IPS DF 6.9 (cell line): ENCODE measurements at regions not wholly inside any gene's neighbourhood (a gene's known extent, or its start where the extent isn't known, plus 50 kb on each side); places are given as distances from the start of the nearest gene placed in this dataset.
"Not testable (repeated sequence)": the region's sequence is repeated elsewhere in the genome, so short reads cannot be mapped to it uniquely, and the experiment has no call there.

Experiments
- DNase-seq: peaks from one replicate; pipeline ENCODE4 v3.0.0-alpha.2; 2013; ENCODE audit warnings: low read depth, low spot score
- H3K27ac ChIP-seq: one replicate; pipeline ENCODE4 v1.5.1; 2013; ENCODE audit warnings: low read length, control low read depth
- H3K27me3 ChIP-seq: 2 replicates; pipeline ENCODE4 v1.6.1; 2013; ENCODE audit warnings: mild to moderate bottlenecking, low read length; ENCODE audit not compliant: control insufficient read depth, insufficient read depth
- H3K36me3 ChIP-seq: 2 replicates; pipeline ENCODE4 v1.6.1; 2013; ENCODE audit warnings: low read length; ENCODE audit not compliant: control insufficient read depth, insufficient read depth
- H3K4me1 ChIP-seq: 2 replicates; pipeline ENCODE4 v1.6.1; 2013; ENCODE audit warnings: low read length; ENCODE audit not compliant: control insufficient read depth, insufficient read depth
- H3K4me3 ChIP-seq: 2 replicates; pipeline ENCODE4 v1.5.1; 2013; ENCODE audit warnings: mild to moderate bottlenecking, low read length
- H3K9me3 ChIP-seq: 2 replicates; pipeline ENCODE4 v1.6.1; 2013; ENCODE audit warnings: low read length, inconsistent platforms; ENCODE audit not compliant: control insufficient read depth, insufficient read depth
- WGBS: extraction: QIAGEN DNeasy Blood & Tissue Kit; methylation state at CpG from one replicate; pipeline ENCODE4 v1.1.7; 2013; ENCODE audit warnings: mixed read lengths, missing lambda C conversion rate; ENCODE audit not compliant: insufficient read length, insufficient coverage; 5-methylcytosine and 5-hydroxymethylcytosine counted together

GRCh38 chr9:106019702-106020101 is 325.4 kb downstream of the TMEM38B start:
- Histone ChIP-seq H3K27ac (no peak overlapping the region), H3K4me1 (no peaks in the 10 kb centered on the region; the same call in 1 of the 2 replicates), H3K36me3 (no peaks in the 10 kb centered on the region), H3K4me3 (no peak overlapping the region), H3K9me3 (no peaks in the 10 kb centered on the region), H3K27me3 (no peaks in the 10 kb centered on the region)
- no CpG with 5 or more reads among the region's 5 CpGs for WGBS
- no peak for DNase-seq

GRCh38 chr9:106020186-106020585 is 325.8 kb downstream of the TMEM38B start:
- H3K9me3 ChIP-seq, result no peaks in the 10 kb centered on the region
- no peak for DNase-seq
- H3K27ac ChIP-seq, result no peak overlapping the region
- H3K36me3 ChIP-seq, result no peaks in the 10 kb centered on the region
- H3K27me3 ChIP-seq, result no peaks in the 10 kb centered on the region
- H3K4me3 ChIP-seq, result no peak overlapping the region
- no peaks in the 10 kb centered on the region; the same call in 1 of the 2 replicates for H3K4me1 ChIP-seq
- no CpG with 5 or more reads among the region's 2 CpGs for WGBS

- no peak overlapping the region for H3K4me3 ChIP-seq
- WGBS, result no CpG with 5 or more reads among the region's 2 CpGs
- H3K9me3 ChIP-seq, result no peaks in the 10 kb centered on the region
- DNase-seq, result no peak
- no peaks in the 10 kb centered on the region for H3K27me3 ChIP-seq
- H3K36me3 ChIP-seq, result no peaks in the 10 kb centered on the region
- H3K27ac ChIP-seq, result no peak overlapping the region
- no peaks in the 10 kb centered on the region; the same call in 1 of the 2 replicates for H3K4me1 ChIP-seq
Measured at GRCh38 chr9:106023455-106023854, 329.1 kb downstream of the TMEM38B start.

DNA sequence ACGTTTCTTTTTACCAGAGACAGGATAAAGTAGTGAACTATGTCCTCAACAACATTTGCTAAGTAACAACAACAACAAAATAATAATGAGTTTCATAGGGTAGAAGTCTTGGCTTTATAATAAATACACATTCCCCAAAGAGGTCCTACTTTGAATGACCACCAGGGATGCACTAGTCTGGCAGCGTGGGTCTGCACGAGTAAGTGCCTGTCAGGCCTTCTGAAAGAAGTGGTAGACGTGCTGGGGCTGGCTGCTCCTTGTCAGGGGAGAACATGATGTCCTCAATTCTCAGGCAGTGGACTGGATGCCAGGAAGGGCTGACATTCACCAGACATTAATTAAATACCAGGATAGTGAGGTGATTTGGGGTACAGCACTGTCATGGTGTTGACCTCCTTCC is 331.1 kb downstream of the TMEM38B start:
- Histone ChIP-seq H3K27ac (no peak overlapping the region), H3K9me3 (no peaks in the 10 kb centered on the region), H3K4me3 (no peak overlapping the region), H3K36me3 (no peaks in the 10 kb centered on the region), H3K27me3 (no peaks in the 10 kb centered on the region), H3K4me1 (no peaks in the 10 kb centered on the region)
- WGBS, result no CpG with 5 or more reads among the region's 4 CpGs
- no peak for DNase-seq

GRCh38 chr9:106030146-106030545 is 335.8 kb downstream of the TMEM38B start:
- not testable (repeated sequence) for H3K36me3 ChIP-seq, H3K27ac ChIP-seq, H3K9me3 ChIP-seq, DNase-seq, H3K4me1 ChIP-seq, H3K4me3 ChIP-seq, H3K27me3 ChIP-seq
- WGBS, result no CpG with 5 or more reads among the region's 3 CpGs

DNA sequence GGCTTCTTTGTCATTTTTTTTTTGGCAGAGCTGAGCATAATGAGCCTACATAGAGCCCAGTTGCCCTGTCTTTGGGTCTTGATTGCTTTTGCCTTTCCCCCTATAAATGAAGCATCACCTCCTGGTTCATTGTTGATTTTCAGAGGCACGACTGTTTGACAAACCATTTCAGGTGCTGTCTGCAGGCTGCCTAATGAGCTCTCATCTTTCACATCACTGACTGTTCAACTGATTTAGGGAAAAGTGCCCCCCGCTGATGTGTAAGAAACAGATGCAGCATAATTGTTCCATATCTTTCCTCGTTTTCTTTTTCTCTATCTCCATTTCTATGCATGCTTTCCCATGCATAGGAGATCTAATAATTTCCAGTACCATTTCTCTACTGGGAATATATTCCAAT is 338.6 kb downstream of the TMEM38B start:
- no peaks in the 10 kb centered on the region for H3K36me3 ChIP-seq
- no peak overlapping the region for H3K4me3 ChIP-seq
- WGBS, result no CpG with 5 or more reads among the region's 3 CpGs
- peaks cover 2% of the 10 kb centered on the region; the same call in 1 of the 2 replicates for H3K9me3 ChIP-seq
- H3K4me1 ChIP-seq, result 0 out of 2 replicates have a peak, but pooled peaks cover 2% of the 10 kb centered on the region
- H3K27ac ChIP-seq, result no peak overlapping the region
- no peaks in the 10 kb centered on the region for H3K27me3 ChIP-seq
- DNase-seq, result no peak

GRCh38 chr9:106035806-106036205 is 341.5 kb downstream of the TMEM38B start:
- Histone ChIP-seq H3K36me3 (no peaks in the 10 kb centered on the region), H3K4me3 (no peak overlapping the region), H3K27ac (no peak overlapping the region), H3K27me3 (no peaks in the 10 kb centered on the region), H3K4me1 (0 out of 2 replicates have a peak, but pooled peaks cover 3% of the 10 kb centered on the region), H3K9me3 (peaks cover under 1% of the 10 kb centered on the region; the same call in 1 of the 2 replicates)
- no peak for DNase-seq

DNA sequence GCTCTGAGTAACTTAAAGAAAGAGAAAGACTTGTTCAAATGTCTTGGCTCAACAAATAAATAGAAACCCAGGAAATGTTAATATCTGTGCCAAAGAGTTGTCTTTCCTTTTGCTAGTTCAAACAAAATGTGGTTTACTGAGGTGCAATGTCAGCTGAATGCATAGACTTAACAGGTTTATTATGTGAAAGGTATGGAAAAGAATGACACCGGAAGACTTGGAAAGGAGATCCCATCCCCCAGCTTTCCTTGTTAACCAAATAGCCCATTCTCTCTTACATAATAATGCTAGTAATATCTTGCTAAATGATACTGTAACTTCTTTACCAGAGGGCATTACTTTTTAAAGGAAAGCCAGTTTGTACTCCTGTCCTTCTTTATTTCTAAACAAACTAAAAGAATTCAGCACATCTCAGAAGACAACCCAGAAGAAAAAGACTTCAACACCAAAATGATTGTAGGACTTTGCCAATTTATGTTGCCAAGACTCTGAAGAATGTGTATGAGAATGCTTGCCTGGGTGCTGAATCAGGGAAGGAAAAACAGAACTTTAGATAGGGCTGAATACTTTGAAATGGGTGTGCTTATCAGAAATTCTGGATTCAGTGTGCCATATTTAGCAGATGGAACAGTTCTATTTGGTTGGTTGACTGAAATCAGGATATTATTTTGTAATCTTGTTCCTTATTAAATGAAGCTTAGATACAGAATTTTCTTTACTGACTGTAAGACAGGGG is 344.1 kb downstream of the TMEM38B start:
- no peak for DNase-seq
- no peaks in the 10 kb centered on the region for H3K27me3 ChIP-seq
- no peak overlapping the region for H3K4me3 ChIP-seq
- H3K36me3 ChIP-seq, result no peaks in the 10 kb centered on the region
- no peaks in the 10 kb centered on the region for H3K9me3 ChIP-seq
- H3K4me1 ChIP-seq, result 0 out of 2 replicates have a peak, but pooled peaks cover 3% of the 10 kb centered on the region
- no peak overlapping the region for H3K27ac ChIP-seq
- WGBS, result no CpG with 5 or more reads among the region's 1 CpG

DNA sequence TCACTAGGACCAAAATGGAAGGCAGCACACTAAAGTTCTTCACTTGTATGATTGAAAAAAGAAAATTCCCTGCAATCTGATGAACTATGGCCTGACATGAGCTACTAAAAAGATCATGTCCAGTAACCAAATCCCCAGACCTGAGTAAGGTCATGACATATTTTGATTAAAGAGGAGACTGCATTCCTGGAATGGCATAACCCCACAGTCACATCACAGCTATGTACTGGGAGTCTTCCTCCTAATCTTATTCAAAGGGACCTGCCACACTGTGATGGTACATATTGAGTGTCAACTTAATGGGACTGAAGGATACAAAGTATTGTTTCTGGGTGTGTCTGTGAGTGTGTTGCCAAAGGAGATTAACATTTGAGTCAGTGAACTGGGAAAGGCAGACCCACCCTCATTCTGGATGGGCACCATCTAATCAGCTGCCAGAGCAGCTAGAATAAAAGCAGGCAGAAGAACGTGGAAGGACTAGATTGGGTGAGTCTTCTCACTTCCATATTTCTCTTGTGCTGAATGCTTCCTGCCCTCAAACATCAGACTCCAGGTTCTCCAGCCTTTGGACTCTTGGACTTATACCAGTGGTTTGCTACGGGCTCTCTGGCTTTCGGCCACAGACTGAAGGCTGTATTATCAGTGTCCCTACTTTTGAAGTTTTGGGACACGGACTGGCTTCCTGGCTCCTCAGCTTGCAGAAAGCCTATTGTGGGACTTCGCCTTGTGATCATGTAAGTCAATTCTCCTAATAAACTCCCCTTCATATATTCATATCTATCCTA is 345.0 kb downstream of the TMEM38B start:
- DNase-seq, result no peak
- Histone ChIP-seq H3K27me3 (no peaks in the 10 kb centered on the region), H3K36me3 (no peaks in the 10 kb centered on the region), H3K9me3 (no peaks in the 10 kb centered on the region), H3K27ac (no peak overlapping the region), H3K4me1 (0 out of 2 replicates have a peak, but pooled peaks cover 3% of the 10 kb centered on the region), H3K4me3 (no peak overlapping the region)
- WGBS, result no CpG with 5 or more reads among the region's 5 CpGs

GRCh38 chr9:106041920-106042319 is 347.6 kb downstream of the TMEM38B start:
- WGBS, result no CpG with 5 or more reads among the region's 1 CpG
- not testable (repeated sequence) for H3K27me3 ChIP-seq, H3K4me1 ChIP-seq, H3K36me3 ChIP-seq, H3K9me3 ChIP-seq, DNase-seq, H3K4me3 ChIP-seq, H3K27ac ChIP-seq
